GM12878 (cell line): ENCODE measurements at regions not wholly inside any gene's neighbourhood (a gene's known extent, or its start where the extent isn't known, plus 50 kb on each side); places are given as distances from the start of the nearest gene placed in this dataset.

ENCODE experiments used
- ATAC-seq: fragments of 200-7000 bp; cut with Tn5 transposase; 3 replicates; pipeline ENCODE4 v1.9.1; 2020; ENCODE audit warnings: mild to moderate bottlenecking, moderate library complexity
- BruUV-seq: library from RNA; stranded (reverse); fragments of 400-500 nt; replicated peaks from 2 replicates; lab custom pipeline; 2021; lab: Mats Ljungman, UMichigan
- CTCF ChIA-PET: fragments of 300-600 bp; sonication (Branson Sonifier 250); formaldehyde crosslinking; extraction: SDS; loops from one replicate; lab custom pipeline; 2021; ENCODE audit warnings: inconsistent platforms; lab: Yijun Ruan, JAX
- POLR2A ChIA-PET: fragments of 350-600 bp; formaldehyde crosslinking; extraction: SDS; loops from one replicate; lab custom pipeline; 2021; ENCODE audit warnings: inconsistent platforms; lab: Charles Lee
- RAD21 ChIA-PET: fragments of 300-600 bp; sonication (Branson Sonifier 250); formaldehyde crosslinking; loops from one replicate; lab custom pipeline; 2023; ENCODE audit warnings: antibody characterized with exemption; ENCODE audit not compliant: unreplicated experiment; lab: Charles Lee
- SMC1A ChIA-PET: fragments of 300-600 bp; sonication (Branson Sonifier 250); formaldehyde crosslinking; loops from one replicate; lab custom pipeline; 2023; ENCODE audit not compliant: unreplicated experiment, uncharacterized antibody; lab: Charles Lee
- DNase-seq: peaks from one replicate; pipeline ENCODE4 v3.0.0-alpha.2; 2011; ENCODE audit warnings: low read depth, low spot score
- FAIRE-seq: peaks from 3 replicates; lab custom pipeline; 2011; peaks lifted over from hg19 to GRCh38; lab: Jason Lieb, UNC
- H2AFZ ChIP-seq: 2 replicates; pipeline ENCODE4 v1.6.0; 2011; ENCODE audit warnings: low read depth, low read length, control low read depth; ENCODE audit not compliant: control insufficient read depth
- H3K27ac ChIP-seq: 2 replicates; pipeline ENCODE4 v1.5.1; 2011; ENCODE audit warnings: control low read depth; ENCODE audit not compliant: control insufficient read depth, insufficient read depth
- H3K27me3 ChIP-seq, 2 experiments: replicated peaks in 1 of 2; 2 replicates each; pipeline versions ENCODE4 v1.6.0 to v1.6.1; 2011; ENCODE audit warnings: low read length in 1 of 2; ENCODE audit not compliant: control insufficient read depth in 2 of 2, insufficient read depth in 2 of 2
- H3K36me3 ChIP-seq, 2 experiments: 2 replicates each; pipeline ENCODE4 v1.5.1; 2011; ENCODE audit warnings: low read length in 1 of 2; ENCODE audit not compliant: control insufficient read depth in 2 of 2, insufficient read depth in 2 of 2
- H3K4me1 ChIP-seq: 2 replicates; pipeline ENCODE4 v1.6.1; 2011; ENCODE audit warnings: mild to moderate bottlenecking, low read length, moderate library complexity, mixed read lengths; ENCODE audit not compliant: control insufficient read depth, insufficient read depth
- H3K4me2 ChIP-seq: 2 replicates; pipeline ENCODE4 v1.6.0; 2011; ENCODE audit warnings: control low read depth; ENCODE audit not compliant: control insufficient read depth, insufficient read depth
- H3K4me3 ChIP-seq: fragments of 200-600 bp; sonication (generic); 2 replicates; pipeline ENCODE4 v1.5.1; 2016
- H3K79me2 ChIP-seq: 2 replicates; pipeline ENCODE4 v1.6.0; 2011; ENCODE audit warnings: low read length; ENCODE audit not compliant: control insufficient read depth, insufficient read depth
- H3K9ac ChIP-seq: 2 replicates; pipeline ENCODE4 v1.8.0; 2011; ENCODE audit warnings: low read length, control low read depth, mixed read lengths; ENCODE audit not compliant: control insufficient read depth, insufficient read depth
- H3K9me3 ChIP-seq: replicated peaks from 3 replicates; pipeline ENCODE4 v1.5.1; 2011; ENCODE audit warnings: mild to moderate bottlenecking, low read length; ENCODE audit not compliant: control insufficient read depth, insufficient read depth
- H4K20me1 ChIP-seq: 2 replicates; pipeline ENCODE4 v1.6.0; 2011; ENCODE audit not compliant: control insufficient read depth, insufficient read depth
- EP300 ChIP-seq, 2 experiments: fragments of 150-350 bp in 1 of 2; IDR thresholded peaks; 2 replicates each; pipeline ENCODE4 v1.6.1; 2011 to 2012; ENCODE audit warnings: low read depth in 2 of 2, low read length in 2 of 2, borderline replicate concordance in 1 of 2, improper control_type of control experiment in 1 of 2, inconsistent platforms in 1 of 2; ENCODE audit not compliant: control insufficient read depth in 1 of 2
- ESRRA ChIP-seq: IDR thresholded peaks from 2 replicates; pipeline ENCODE4 v1.6.1; 2012; ENCODE audit warnings: mild to moderate bottlenecking, low read length, improper control_type of control experiment
- EZH2 ChIP-seq: IDR thresholded peaks from 2 replicates; pipeline ENCODE4 v1.6.1; 2012; ENCODE audit warnings: low read depth, mild to moderate bottlenecking, control low read depth, inconsistent platforms, low read length, borderline replicate concordance; ENCODE audit not compliant: control insufficient read depth
- GABPA ChIP-seq: IDR thresholded peaks from 2 replicates; pipeline ENCODE4 v1.6.1; 2014; ENCODE audit warnings: antibody characterized with exemption, low read depth, mild to moderate bottlenecking, inconsistent platforms
- HDAC6 ChIP-seq: fragments of 200-600 bp; sonication (generic); IDR thresholded peaks from one replicate; pipeline ENCODE4 v1.8.0; 2017; ENCODE audit warnings: antibody characterized with exemption; ENCODE audit not compliant: unreplicated experiment
- NFXL1 ChIP-seq: fragments of 450-650 bp; IDR thresholded peaks from 2 replicates; pipeline ENCODE4 v1.6.1; 2017; ENCODE audit warnings: antibody characterized with exemption, mild to moderate bottlenecking, borderline replicate concordance
- NFYB ChIP-seq: IDR thresholded peaks from 2 replicates; pipeline ENCODE4 v1.6.1; 2011; ENCODE audit warnings: low read depth, mild to moderate bottlenecking, low read length, improper control_type of control experiment, moderate library complexity; ENCODE audit not compliant: insufficient read depth
- POLR2A ChIP-seq: IDR thresholded peaks from 2 replicates; pipeline ENCODE4 v1.6.1; 2011; ENCODE audit warnings: low read depth, mild to moderate bottlenecking, low read length
- POLR2AphosphoS2 ChIP-seq: IDR thresholded peaks from 2 replicates; pipeline ENCODE4 v1.6.1; 2011; ENCODE audit warnings: low read depth, mild to moderate bottlenecking, low read length, improper control_type of control experiment, moderate library complexity
- POU2F2 ChIP-seq: IDR thresholded peaks from 3 replicates; pipeline ENCODE4 v1.6.1; 2011; ENCODE audit warnings: low read depth, mild to moderate bottlenecking, low read length, borderline replicate concordance
- SIX5 ChIP-seq: IDR thresholded peaks from 2 replicates; pipeline ENCODE4 v1.6.1; 2011; ENCODE audit warnings: mild to moderate bottlenecking, low read depth, low read length, moderate library complexity; ENCODE audit not compliant: severe bottlenecking
- SMARCA5 ChIP-seq: fragments of 450-650 bp; IDR thresholded peaks from 2 replicates; pipeline ENCODE4 v1.6.1; 2017; ENCODE audit warnings: mild to moderate bottlenecking
- SREBF1 ChIP-seq: IDR thresholded peaks from 2 replicates; pipeline ENCODE4 v1.6.1; 2012; ENCODE audit warnings: mild to moderate bottlenecking, low read length
- SREBF2 ChIP-seq: IDR thresholded peaks from 2 replicates; pipeline ENCODE4 v1.6.1; 2012; ENCODE audit warnings: mild to moderate bottlenecking, low read length
- SUPT20H ChIP-seq: IDR thresholded peaks from 2 replicates; pipeline ENCODE4 v1.6.1; 2011; ENCODE audit warnings: low read depth, mild to moderate bottlenecking, low read length, moderate library complexity, borderline replicate concordance; ENCODE audit not compliant: control insufficient read depth
- TARDBP ChIP-seq: IDR thresholded peaks from 2 replicates; pipeline ENCODE4 v1.6.1; 2016; ENCODE audit warnings: borderline replicate concordance
- WGBS: methylation state at CpG from one replicate; pipeline ENCODE4 v1.1.6; 2016; ENCODE audit warnings: low lambda C conversion rate; ENCODE audit not compliant: insufficient replicate concordance, insufficient coverage; ENCODE audit errors: missing lambda C conversion rate; 5-methylcytosine and 5-hydroxymethylcytosine counted together
- in situ Hi-C: fragments of 300-500 bp; cut with MboI; formaldehyde crosslinking; loops from 9 replicates; pipeline ENCODE4 v1.14.3; 2018; ENCODE audit warnings: mixed read lengths
- intact Hi-C: fragments of 100-400 bp; cut with micrococcal nuclease; formaldehyde crosslinking; loops from one replicate; pipeline ENCODE4 v1.14.2; 2022; ENCODE audit not compliant: unreplicated experiment
- TF ChIP-seq, protein P1 (sequence below): IDR thresholded peaks from 2 replicates; pipeline ENCODE4 v1.6.1; 2012; ENCODE audit warnings: mild to moderate bottlenecking, low read depth, low read length

DNA sequence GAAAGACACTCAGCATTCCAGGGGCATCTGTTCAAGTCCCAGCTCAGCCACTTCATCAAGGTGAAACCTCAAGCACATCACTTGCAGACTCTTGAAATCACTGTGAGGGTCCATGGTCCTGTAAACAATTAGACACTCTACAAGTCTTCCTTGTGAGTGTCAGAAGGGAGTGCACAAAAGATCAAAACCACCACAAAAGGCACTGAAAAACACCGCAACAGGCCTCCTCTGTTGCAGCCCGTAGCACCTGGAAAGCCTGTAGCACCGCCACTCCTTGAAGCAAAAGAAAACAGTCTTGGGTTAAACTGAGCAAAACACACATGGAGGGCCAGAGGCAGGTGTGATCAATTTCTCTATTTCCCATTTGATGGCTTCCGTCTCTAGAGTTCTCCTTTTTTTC lies 63.8 kb upstream of the SNRK start:
- H2AFZ ChIP-seq = no peak overlapping the region
- H3K27me3 ChIP-seq = no peaks in the 10 kb centered on the region
- no peaks in the 10 kb centered on the region for H4K20me1 ChIP-seq
- no peak overlapping the region for H3K4me3 ChIP-seq
- no peak overlapping the region for H3K27ac ChIP-seq
- no peaks in the 10 kb centered on the region for H3K36me3 ChIP-seq
- TF ChIP-seq SUPT20H = no peak
- TF ChIP-seq POU2F2 = no peak
- no peak for TF ChIP-seq NFXL1
- TF ChIP-seq SIX5 = no peak
- TF ChIP-seq GABPA = no peak
- TF ChIP-seq POLR2A = no peak
- TF ChIP-seq SMARCA5 = no peak
- no peak for TF ChIP-seq ESRRA
- ChIA-PET CTCF (interaction anchor here (1.8 kb wide), 1 partner anchor 9 kb away, joined by 6 read pairs; no protein-coding TSS in a partner anchor), POLR2A (no interaction called here), RAD21 (no interaction called here), SMC1A (interaction anchor here (1.4 kb wide), 1 partner anchor 13 kb away, joined by 4 read pairs; no protein-coding TSS in a partner anchor)
- DNase-seq (no peak), ATAC-seq (no peak), FAIRE-seq (no peak)
- no peaks in the 10 kb centered on the region for H3K4me1 ChIP-seq
- no peaks in the 10 kb centered on the region; the same call in 2 of the 3 replicates for H3K9me3 ChIP-seq
- WGBS = 36% methylated on average over 4 of the region's 4 CpGs
- intact Hi-C loops (loop anchor here (5.0 to 10.0 kb wide), 2 partner anchors 60 to 152 kb away; no protein-coding TSS in a partner anchor), in situ Hi-C loops (no loop called here)
- BruUV-seq = no TSS peak
- H3K9ac ChIP-seq = no peak overlapping the region
- no peaks in the 10 kb centered on the region for H3K79me2 ChIP-seq
- no peak overlapping the region for H3K4me2 ChIP-seq

DNA sequence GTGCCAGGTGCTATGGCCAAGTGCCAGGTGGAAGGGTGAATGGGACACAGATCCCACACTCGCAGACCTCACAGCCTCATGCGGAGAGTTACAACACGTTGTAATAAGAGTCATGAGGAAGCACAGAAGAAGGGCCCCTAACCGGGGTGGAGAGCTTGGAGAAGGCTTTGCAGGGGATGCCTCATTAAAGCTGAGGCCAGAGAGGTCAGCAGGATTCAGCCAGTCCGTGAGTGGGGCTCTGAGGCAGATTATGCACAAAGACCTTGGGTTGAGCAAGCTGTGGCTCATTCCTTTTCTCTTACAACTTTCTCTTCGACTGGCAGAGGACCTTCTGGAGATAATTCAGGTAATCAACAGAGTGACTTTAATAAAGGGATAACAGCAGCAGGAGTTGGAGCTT lies 65.3 kb upstream of the SNRK start:
- intact Hi-C loops (loop anchor here (5.0 to 10.0 kb wide), 2 partner anchors 59 to 154 kb away; no protein-coding TSS in a partner anchor), in situ Hi-C loops (no loop called here)
- Histone ChIP-seq H3K9ac (no peak overlapping the region), H3K9me3 (no peaks in the 10 kb centered on the region)
- DNase-seq (no peak), FAIRE-seq (no peak)
- RAD21 ChIA-PET = interaction anchor here (1.6 kb wide), 1 partner anchor 13 kb away, joined by 3 read pairs; no protein-coding TSS in a partner anchor
- POLR2A ChIA-PET = no interaction called here
- SMC1A ChIA-PET = no interaction called here
- TF ChIP-seq TARDBP (no peak), EZH2 (no peak), NFYB (no peak), SREBF2 (no peak), HDAC6 (no peak), SREBF1 (no peak), EP300 (IDR thresholded peaks at IDR 0.05; ENCODE audit: borderline replicate concordance in 1 of 2, control insufficient read depth in 1 of 2, low read depth in 2 of 2, low read length in 2 of 2) (no peak), POLR2AphosphoS2 (no peak)
- TF ChIP-seq, protein P1, sequence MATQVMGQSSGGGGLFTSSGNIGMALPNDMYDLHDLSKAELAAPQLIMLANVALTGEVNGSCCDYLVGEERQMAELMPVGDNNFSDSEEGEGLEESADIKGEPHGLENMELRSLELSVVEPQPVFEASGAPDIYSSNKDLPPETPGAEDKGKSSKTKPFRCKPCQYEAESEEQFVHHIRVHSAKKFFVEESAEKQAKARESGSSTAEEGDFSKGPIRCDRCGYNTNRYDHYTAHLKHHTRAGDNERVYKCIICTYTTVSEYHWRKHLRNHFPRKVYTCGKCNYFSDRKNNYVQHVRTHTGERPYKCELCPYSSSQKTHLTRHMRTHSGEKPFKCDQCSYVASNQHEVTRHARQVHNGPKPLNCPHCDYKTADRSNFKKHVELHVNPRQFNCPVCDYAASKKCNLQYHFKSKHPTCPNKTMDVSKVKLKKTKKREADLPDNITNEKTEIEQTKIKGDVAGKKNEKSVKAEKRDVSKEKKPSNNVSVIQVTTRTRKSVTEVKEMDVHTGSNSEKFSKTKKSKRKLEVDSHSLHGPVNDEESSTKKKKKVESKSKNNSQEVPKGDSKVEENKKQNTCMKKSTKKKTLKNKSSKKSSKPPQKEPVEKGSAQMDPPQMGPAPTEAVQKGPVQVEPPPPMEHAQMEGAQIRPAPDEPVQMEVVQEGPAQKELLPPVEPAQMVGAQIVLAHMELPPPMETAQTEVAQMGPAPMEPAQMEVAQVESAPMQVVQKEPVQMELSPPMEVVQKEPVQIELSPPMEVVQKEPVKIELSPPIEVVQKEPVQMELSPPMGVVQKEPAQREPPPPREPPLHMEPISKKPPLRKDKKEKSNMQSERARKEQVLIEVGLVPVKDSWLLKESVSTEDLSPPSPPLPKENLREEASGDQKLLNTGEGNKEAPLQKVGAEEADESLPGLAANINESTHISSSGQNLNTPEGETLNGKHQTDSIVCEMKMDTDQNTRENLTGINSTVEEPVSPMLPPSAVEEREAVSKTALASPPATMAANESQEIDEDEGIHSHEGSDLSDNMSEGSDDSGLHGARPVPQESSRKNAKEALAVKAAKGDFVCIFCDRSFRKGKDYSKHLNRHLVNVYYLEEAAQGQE = no peak
- TF ChIP-seq, all 136 proteins: peak for 0
- CTCF ChIA-PET = no interaction called here
- H3K4me3 ChIP-seq = no peak overlapping the region
- no peak overlapping the region for H3K4me2 ChIP-seq
- WGBS = 1% methylated on average over 5 of the region's 6 CpGs
- H4K20me1 ChIP-seq = no peaks in the 10 kb centered on the region
- no peak overlapping the region for H3K27ac ChIP-seq
- no peak for ATAC-seq
- H3K27me3 ChIP-seq = no peaks in the 10 kb centered on the region
- H3K4me1 ChIP-seq = no peaks in the 10 kb centered on the region
- no peak overlapping the region for H2AFZ ChIP-seq
- no TSS peak for BruUV-seq
- H3K36me3 ChIP-seq = no peaks in the 10 kb centered on the region
- H3K79me2 ChIP-seq = no peaks in the 10 kb centered on the region
